Astrocyte (in vitro differentiated cells and primary cell): ENCODE measurements at regions not wholly inside any gene's neighbourhood (a gene's known extent, or its start where the extent isn't known, plus 50 kb on each side); places are given as distances from the start of the nearest gene placed in this dataset.

Source experiments
- DNase-seq: peaks from one replicate; pipeline ENCODE4 v3.0.0-alpha.2; 2010; ENCODE audit warnings: low read depth
- FAIRE-seq: peaks from 2 replicates; lab custom pipeline; 2011; peaks lifted over from hg19 to GRCh38; lab: Jason Lieb, UNC
- H2AFZ ChIP-seq: 2 replicates; pipeline ENCODE4 v1.6.0; 2012; ENCODE audit warnings: low read depth, low read length, inconsistent platforms
- H3K27ac ChIP-seq: 2 replicates; pipeline ENCODE4 v1.5.1; 2011; ENCODE audit warnings: low read depth, low read length, inconsistent platforms
- H3K27me3 ChIP-seq: 2 replicates; pipeline ENCODE4 v1.6.0; 2011; ENCODE audit warnings: low read length, inconsistent platforms; ENCODE audit not compliant: insufficient read depth
- H3K36me3 ChIP-seq: 2 replicates; pipeline ENCODE4 v1.5.1; 2011; ENCODE audit warnings: low read length, inconsistent platforms; ENCODE audit not compliant: insufficient read depth
- H3K4me1 ChIP-seq: 2 replicates; pipeline ENCODE4 v1.5.1; 2011; ENCODE audit warnings: low read length, inconsistent platforms; ENCODE audit not compliant: insufficient read depth
- H3K4me2 ChIP-seq: 2 replicates; pipeline ENCODE4 v1.6.0; 2012; ENCODE audit warnings: low read length, inconsistent platforms
- H3K4me3 ChIP-seq: 2 replicates; pipeline ENCODE4 v1.5.1; 2011; ENCODE audit warnings: low read depth, mild to moderate bottlenecking, low read length, inconsistent platforms; ENCODE audit not compliant: insufficient read depth
- H3K79me2 ChIP-seq: 2 replicates; pipeline ENCODE4 v1.6.0; 2012; ENCODE audit warnings: mild to moderate bottlenecking, low read length, inconsistent platforms; ENCODE audit not compliant: insufficient read depth
- H3K9ac ChIP-seq: 2 replicates; pipeline ENCODE4 v1.6.0; 2012; ENCODE audit warnings: mild to moderate bottlenecking, low read length, inconsistent platforms
- H3K9me3 ChIP-seq: 2 replicates; pipeline ENCODE4 v1.5.1; 2012; ENCODE audit warnings: low read depth, mild to moderate bottlenecking, low read length, inconsistent platforms; ENCODE audit not compliant: insufficient read depth
- H4K20me1 ChIP-seq: 2 replicates; pipeline ENCODE4 v1.6.0; 2012; ENCODE audit warnings: low read length, inconsistent platforms; ENCODE audit not compliant: insufficient read depth
- H3K27ac Mint-ChIP-seq: one replicate; pipeline ENCODE4 v1.8.0; 2021; ENCODE audit warnings: mild to moderate bottlenecking, mixed read lengths; ENCODE audit not compliant: unreplicated experiment
- H3K27me3 Mint-ChIP-seq: one replicate; pipeline ENCODE4 v1.8.0; 2021; ENCODE audit warnings: low read depth, mixed read lengths; ENCODE audit not compliant: unreplicated experiment
- H3K36me3 Mint-ChIP-seq: one replicate; pipeline ENCODE4 v1.8.0; 2021; ENCODE audit warnings: low read depth, mixed read lengths; ENCODE audit not compliant: unreplicated experiment
- H3K4me1 Mint-ChIP-seq: one replicate; pipeline ENCODE4 v1.8.0; 2021; ENCODE audit warnings: low read depth, mixed read lengths; ENCODE audit not compliant: unreplicated experiment
- H3K4me3 Mint-ChIP-seq: one replicate; pipeline ENCODE4 v1.8.0; 2021; ENCODE audit warnings: mild to moderate bottlenecking, moderate library complexity, mixed read lengths; ENCODE audit not compliant: unreplicated experiment
- H3K9me3 Mint-ChIP-seq: one replicate; pipeline ENCODE4 v1.8.0; 2021; ENCODE audit warnings: mild to moderate bottlenecking, mixed read lengths; ENCODE audit not compliant: unreplicated experiment
- EZH2 ChIP-seq: IDR thresholded peaks from 2 replicates; pipeline ENCODE4 v1.6.1; 2012; ENCODE audit warnings: mild to moderate bottlenecking, low read length, inconsistent platforms; ENCODE audit not compliant: insufficient read depth
- TF ChIP-seq, protein P1 (sequence below): IDR thresholded peaks from 2 replicates; pipeline ENCODE4 v1.5.1; 2011; ENCODE audit warnings: low read depth, mild to moderate bottlenecking, inconsistent platforms, low read length, moderate library complexity; ENCODE audit not compliant: insufficient read depth

DNA sequence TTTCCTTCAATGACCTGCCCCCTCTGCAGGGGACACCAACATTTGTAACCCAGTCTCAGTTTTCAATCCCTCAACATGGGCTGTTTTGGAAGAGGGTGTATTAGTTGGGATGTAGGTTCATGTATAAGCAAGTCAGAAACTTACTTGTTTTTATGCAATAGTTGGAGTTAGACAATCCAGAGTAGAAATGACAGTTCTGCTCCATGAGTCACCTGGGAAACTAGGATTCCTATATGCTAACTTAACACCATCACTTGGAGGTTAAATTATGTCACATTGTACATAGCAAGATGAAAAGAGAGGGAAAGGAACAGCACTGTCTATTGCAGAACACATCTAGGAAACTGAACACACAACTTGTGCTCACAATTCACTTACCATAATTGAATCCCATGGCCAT lies 436.4 kb downstream of the RFC3 start:
- TF ChIP-seq, protein P1, sequence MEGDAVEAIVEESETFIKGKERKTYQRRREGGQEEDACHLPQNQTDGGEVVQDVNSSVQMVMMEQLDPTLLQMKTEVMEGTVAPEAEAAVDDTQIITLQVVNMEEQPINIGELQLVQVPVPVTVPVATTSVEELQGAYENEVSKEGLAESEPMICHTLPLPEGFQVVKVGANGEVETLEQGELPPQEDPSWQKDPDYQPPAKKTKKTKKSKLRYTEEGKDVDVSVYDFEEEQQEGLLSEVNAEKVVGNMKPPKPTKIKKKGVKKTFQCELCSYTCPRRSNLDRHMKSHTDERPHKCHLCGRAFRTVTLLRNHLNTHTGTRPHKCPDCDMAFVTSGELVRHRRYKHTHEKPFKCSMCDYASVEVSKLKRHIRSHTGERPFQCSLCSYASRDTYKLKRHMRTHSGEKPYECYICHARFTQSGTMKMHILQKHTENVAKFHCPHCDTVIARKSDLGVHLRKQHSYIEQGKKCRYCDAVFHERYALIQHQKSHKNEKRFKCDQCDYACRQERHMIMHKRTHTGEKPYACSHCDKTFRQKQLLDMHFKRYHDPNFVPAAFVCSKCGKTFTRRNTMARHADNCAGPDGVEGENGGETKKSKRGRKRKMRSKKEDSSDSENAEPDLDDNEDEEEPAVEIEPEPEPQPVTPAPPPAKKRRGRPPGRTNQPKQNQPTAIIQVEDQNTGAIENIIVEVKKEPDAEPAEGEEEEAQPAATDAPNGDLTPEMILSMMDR = no peak
- no peak for TF ChIP-seq EZH2
- H3K4me2 ChIP-seq = no peak overlapping the region

DNA sequence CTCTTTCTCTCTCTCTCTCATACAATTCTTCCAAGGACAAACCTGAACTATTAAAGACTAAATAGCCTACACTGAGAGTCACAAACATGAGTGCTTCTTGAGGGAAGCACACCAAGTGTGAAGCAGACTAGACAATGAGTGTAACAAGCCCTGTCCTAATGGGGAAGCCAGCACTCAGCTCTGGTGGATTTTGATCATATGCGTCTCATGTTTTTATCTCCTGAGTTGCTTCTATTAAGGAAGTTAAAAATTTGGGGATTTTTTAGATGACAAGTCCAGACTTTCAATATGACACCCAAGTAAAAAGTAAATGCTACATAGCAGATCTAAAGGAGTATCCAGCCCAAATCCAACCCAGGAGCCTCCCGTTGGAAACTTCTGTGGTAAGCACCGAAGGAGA lies 437.8 kb downstream of the RFC3 start:
- Histone ChIP-seq H4K20me1 (no peaks in the 10 kb centered on the region), H3K27ac (no peak overlapping the region), H3K27me3 (no peaks in the 10 kb centered on the region), H3K36me3 (no peaks in the 10 kb centered on the region), H3K79me2 (no peaks in the 10 kb centered on the region), H3K4me1 (no peaks in the 10 kb centered on the region), H3K4me3 (no peak overlapping the region), H2AFZ (no peak overlapping the region), H3K9ac (no peak overlapping the region), H3K4me2 (no peak overlapping the region), H3K9me3 (no peaks in the 10 kb centered on the region)
- FAIRE-seq (no peak), DNase-seq (no peak)
- Mint-ChIP-seq H3K4me1 (no peaks in the 10 kb centered on the region), H3K9me3 (peaks cover 5% of the 10 kb centered on the region), H3K36me3 (no peaks in the 10 kb centered on the region), H3K27me3 (no peaks in the 10 kb centered on the region), H3K4me3 (no peak overlapping the region), H3K27ac (no peak overlapping the region)
- TF ChIP-seq, protein P1 = no peak
- TF ChIP-seq EZH2 = no peak

More for the DNA sequence above, 436.4 kb downstream of the RFC3 start:
- Histone ChIP-seq H3K36me3 (no peaks in the 10 kb centered on the region), H3K4me3 (no peak overlapping the region), H3K27ac (no peak overlapping the region), H4K20me1 (no peaks in the 10 kb centered on the region), H2AFZ (no peak overlapping the region), H3K9ac (no peak overlapping the region), H3K9me3 (no peaks in the 10 kb centered on the region), H3K27me3 (no peaks in the 10 kb centered on the region), H3K79me2 (no peaks in the 10 kb centered on the region), H3K4me1 (no peaks in the 10 kb centered on the region)
- Mint-ChIP-seq H3K27ac (no peak overlapping the region), H3K4me3 (no peak overlapping the region), H3K36me3 (no peaks in the 10 kb centered on the region), H3K9me3 (peaks cover 5% of the 10 kb centered on the region), H3K4me1 (no peaks in the 10 kb centered on the region), H3K27me3 (no peaks in the 10 kb centered on the region)
- FAIRE-seq = no peak
- DNase-seq = no peak

DNA sequence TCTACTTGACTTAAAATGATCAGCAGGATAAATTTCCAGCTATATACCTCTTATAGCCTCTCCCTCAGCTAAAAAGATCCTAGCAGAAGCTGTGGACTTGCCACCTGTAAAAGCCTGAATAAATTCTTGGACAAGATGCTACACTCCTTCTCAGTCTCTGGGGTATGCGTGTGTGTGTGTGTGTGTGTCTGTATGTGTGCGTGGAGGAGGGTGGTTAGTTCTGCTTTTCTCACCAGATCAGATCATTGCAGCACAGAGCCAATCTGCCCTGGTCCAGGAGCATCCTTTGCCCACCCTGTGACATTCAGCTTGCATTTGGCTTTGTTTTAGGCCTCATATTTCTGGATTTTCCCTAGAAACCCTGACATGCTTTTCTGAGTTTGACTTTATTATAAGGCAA lies 438.3 kb downstream of the RFC3 start:
- peaks cover 7% of the 10 kb centered on the region for H3K9me3 Mint-ChIP-seq
- Histone ChIP-seq H3K27me3 (no peaks in the 10 kb centered on the region), H3K79me2 (no peaks in the 10 kb centered on the region), H3K4me3 (no peak overlapping the region), H3K36me3 (no peaks in the 10 kb centered on the region), H3K9me3 (no peaks in the 10 kb centered on the region), H3K9ac (no peak overlapping the region), H3K27ac (no peak overlapping the region), H3K4me2 (no peak overlapping the region), H4K20me1 (no peaks in the 10 kb centered on the region), H3K4me1 (no peaks in the 10 kb centered on the region), H2AFZ (no peak overlapping the region)
- H3K27ac Mint-ChIP-seq = no peak overlapping the region
- H3K4me3 Mint-ChIP-seq = no peak overlapping the region
- H3K27me3 Mint-ChIP-seq = no peaks in the 10 kb centered on the region
- FAIRE-seq = no peak
- no peaks in the 10 kb centered on the region for H3K4me1 Mint-ChIP-seq
- no peaks in the 10 kb centered on the region for H3K36me3 Mint-ChIP-seq
- DNase-seq = no peak
- TF ChIP-seq EZH2 = no peak
- TF ChIP-seq, protein P1 = no peak
